DOHH2 (cell line): ENCODE measurements at regions not wholly inside any gene's neighbourhood (a gene's known extent, or its start where the extent isn't known, plus 50 kb on each side); places are given as distances from the start of the nearest gene placed in this dataset.

Experiments used
- H3F3A ChIP-seq: fragments of 200-600 bp; sonication (generic), shearing (Covaris generic); 2 replicates; pipeline ENCODE4 v1.6.0; 2016; ENCODE audit warnings: antibody characterized with exemption, mild to moderate bottlenecking; ENCODE audit not compliant: control insufficient read depth, insufficient read depth
- H3K27ac ChIP-seq: fragments of 200-600 bp; sonication (generic); 2 replicates; pipeline ENCODE4 v1.5.1; 2014; ENCODE audit warnings: low read depth, mild to moderate bottlenecking, low read length, moderate library complexity
- H3K27me3 ChIP-seq: fragments of 200-600 bp; sonication (generic); 2 replicates; pipeline ENCODE4 v1.6.1; 2014; ENCODE audit warnings: mild to moderate bottlenecking, low read length, mixed read lengths; ENCODE audit not compliant: control insufficient read depth
- H3K36me3 ChIP-seq: fragments of 200-600 bp; sonication (generic); 2 replicates; pipeline ENCODE4 v1.6.1; 2014; ENCODE audit warnings: mild to moderate bottlenecking, low read length, moderate library complexity, mixed read lengths; ENCODE audit not compliant: control insufficient read depth
- H3K4me1 ChIP-seq: fragments of 200-600 bp; sonication (generic); 2 replicates; pipeline ENCODE4 v1.6.1; 2014; ENCODE audit warnings: mild to moderate bottlenecking, low read length, mixed read lengths; ENCODE audit not compliant: control insufficient read depth
- H3K4me2 ChIP-seq: fragments of 200-600 bp; sonication (generic); 2 replicates; pipeline ENCODE4 v1.6.0; 2014; ENCODE audit warnings: mild to moderate bottlenecking, low read length, moderate library complexity
- H3K4me3 ChIP-seq: fragments of 200-600 bp; sonication (generic); 2 replicates; pipeline ENCODE4 v1.5.1; 2014; ENCODE audit warnings: mild to moderate bottlenecking, low read length, mixed read lengths
- H3K79me2 ChIP-seq: fragments of 200-600 bp; sonication (generic); 2 replicates; pipeline ENCODE4 v1.6.1; 2014; ENCODE audit warnings: mild to moderate bottlenecking, low read length, mixed read lengths; ENCODE audit not compliant: control insufficient read depth
- H3K9me2 ChIP-seq: fragments of 200-600 bp; sonication (generic); replicated peaks from 2 replicates; pipeline ENCODE4 v1.6.1; 2014; ENCODE audit warnings: mild to moderate bottlenecking, low read length, mixed read lengths; ENCODE audit not compliant: control insufficient read depth
- H3K9me3 ChIP-seq: fragments of 200-600 bp; sonication (generic); 2 replicates; pipeline ENCODE4 v1.6.1; 2014; ENCODE audit warnings: antibody characterized with exemption, low read length, mixed read lengths; ENCODE audit not compliant: control insufficient read depth, insufficient read depth
- H4K20me1 ChIP-seq: fragments of 200-600 bp; sonication (generic); 2 replicates; pipeline ENCODE4 v1.6.0; 2014; ENCODE audit warnings: low read depth, mild to moderate bottlenecking, antibody characterized with exemption, low read length, moderate library complexity; ENCODE audit not compliant: control insufficient read depth, insufficient read depth
- CTCF ChIP-seq: fragments of 200-600 bp; sonication (generic); IDR thresholded peaks from one replicate; pipeline ENCODE4 v1.5.1; 2014; ENCODE audit warnings: antibody characterized with exemption, mild to moderate bottlenecking, low read depth, low read length; ENCODE audit not compliant: poor library complexity, severe bottlenecking
- EZH2phosphoT487 ChIP-seq: fragments of 200-600 bp; sonication (generic); IDR thresholded peaks from 2 replicates; pipeline ENCODE4 v1.6.1; 2017; ENCODE audit warnings: borderline replicate concordance, mild to moderate bottlenecking, antibody characterized with exemption, low read length, moderate library complexity, mixed read lengths

GRCh38 chr5:158119961-158120723 lies 261.2 kb upstream of the CLINT1 start:
- TF ChIP-seq CTCF = no peak
- no peak for TF ChIP-seq EZH2phosphoT487
- H3K79me2 ChIP-seq = no peaks in the 10 kb centered on the region
- H3K9me3 ChIP-seq = no peaks in the 10 kb centered on the region
- H3K4me3 ChIP-seq = no peak overlapping the region
- no peaks in the 10 kb centered on the region for H3F3A ChIP-seq
- H3K4me2 ChIP-seq = no peak overlapping the region
- no peaks in the 10 kb centered on the region for H3K36me3 ChIP-seq
- H3K27ac ChIP-seq = no peak overlapping the region
- no peaks in the 10 kb centered on the region for H3K9me2 ChIP-seq
- no peaks in the 10 kb centered on the region for H4K20me1 ChIP-seq
- H3K27me3 ChIP-seq = peaks cover 11% of the 10 kb centered on the region
- H3K4me1 ChIP-seq = no peaks in the 10 kb centered on the region

- peaks cover 14% of the 10 kb centered on the region for H3K27me3 ChIP-seq
- TF ChIP-seq EZH2phosphoT487 (no peak), CTCF (no peak)
- H3K27ac ChIP-seq = no peak overlapping the region
- H3K9me3 ChIP-seq = no peaks in the 10 kb centered on the region
- H3K4me3 ChIP-seq = no peak overlapping the region
- no peaks in the 10 kb centered on the region for H3K79me2 ChIP-seq
- no peaks in the 10 kb centered on the region for H3K9me2 ChIP-seq
- H3K4me1 ChIP-seq = no peaks in the 10 kb centered on the region
- no peaks in the 10 kb centered on the region for H4K20me1 ChIP-seq
- H3K4me2 ChIP-seq = no peak overlapping the region
- H3F3A ChIP-seq = no peaks in the 10 kb centered on the region
- no peaks in the 10 kb centered on the region for H3K36me3 ChIP-seq
These were observed 258.7 kb upstream of the CLINT1 start for GRCh38 chr5:158117467-158118160.

GRCh38 chr5:158116965-158117364 lies 258.0 kb upstream of the CLINT1 start:
- no peaks in the 10 kb centered on the region for H3K9me2 ChIP-seq
- H4K20me1 ChIP-seq = no peaks in the 10 kb centered on the region
- H3K9me3 ChIP-seq = no peaks in the 10 kb centered on the region
- H3K27me3 ChIP-seq = peaks cover 14% of the 10 kb centered on the region
- TF ChIP-seq EZH2phosphoT487 = no peak
- no peak for TF ChIP-seq CTCF
- no peaks in the 10 kb centered on the region for H3K4me1 ChIP-seq
- H3K4me3 ChIP-seq = no peak overlapping the region
- no peaks in the 10 kb centered on the region for H3F3A ChIP-seq
- no peaks in the 10 kb centered on the region for H3K79me2 ChIP-seq
- no peak overlapping the region for H3K4me2 ChIP-seq
- no peaks in the 10 kb centered on the region for H3K36me3 ChIP-seq
- H3K27ac ChIP-seq = no peak overlapping the region
